Activated CD4-positive, CD25-positive, alpha-beta regulatory T cell treated with anti-CD3 and anti-CD28 coated beads, Interleukin-2, amount 50 U/mL, for 16 hours (primary cell): ENCODE measurements at regions not wholly inside any gene's neighbourhood (a gene's known extent, or its start where the extent isn't known, plus 50 kb on each side); places are given as distances from the start of the nearest gene placed in this dataset.
"Not testable (repeated sequence)": the region's sequence is repeated elsewhere in the genome, so short reads cannot be mapped to it uniquely, and the experiment has no call there.

ENCODE experiments used
- DNase-seq: peaks from one replicate; pipeline ENCODE4 v3.0.0-alpha.2; 2020; ENCODE audit warnings: low read depth, low spot score

- no peak for DNase-seq
Measured at GRCh38 chr22:26968859-26969523, 311.6 kb downstream of the MIAT start.

GRCh38 chr22:26970809-26971394 lies 313.5 kb downstream of the MIAT start:
- no peak for DNase-seq

GRCh38 chr22:26972286-26972685 lies 314.9 kb downstream of the MIAT start:
- no peak for DNase-seq

- not testable (repeated sequence) for DNase-seq
Measured at GRCh38 chr22:26972915-26973314, 315.5 kb downstream of the MIAT start.

GRCh38 chr22:26974034-26974433 lies 316.6 kb downstream of the MIAT start:
- no peak for DNase-seq

- no peak for DNase-seq
Measured at GRCh38 chr22:26974914-26975803, 317.8 kb downstream of the MIAT start.

GRCh38 chr22:26975865-26976264 lies 318.5 kb downstream of the MIAT start:
- no peak for DNase-seq

GRCh38 chr22:26977741-26978376 lies 320.5 kb downstream of the MIAT start:
- no peak for DNase-seq

GRCh38 chr22:26979294-26979693 lies 321.9 kb downstream of the MIAT start:
- no peak for DNase-seq

- no peak for DNase-seq
Measured at GRCh38 chr22:26981111-26981510, 323.7 kb downstream of the MIAT start.

- DNase-seq = no peak
Measured at GRCh38 chr22:26981541-26981940, 324.2 kb downstream of the MIAT start.

GRCh38 chr22:26983311-26983710 lies 325.9 kb downstream of the MIAT start:
- no peak for DNase-seq

GRCh38 chr22:26985206-26985605 lies 327.8 kb downstream of the MIAT start:
- no peak for DNase-seq

- no peak for DNase-seq
Measured at GRCh38 chr22:26985931-26986782, 328.8 kb downstream of the MIAT start.

- no peak for DNase-seq
Measured at GRCh38 chr22:26986884-26987283, 329.5 kb downstream of the MIAT start.

GRCh38 chr22:26990503-26991189 lies 333.3 kb downstream of the MIAT start:
- no peak for DNase-seq

- no peak for DNase-seq
Measured at GRCh38 chr22:26992556-26992955, 335.2 kb downstream of the MIAT start.

- DNase-seq = no peak
Measured at GRCh38 chr22:26993886-26994285, 336.5 kb downstream of the MIAT start.

GRCh38 chr22:26994801-26995200 lies 337.4 kb downstream of the MIAT start:
- no peak for DNase-seq

GRCh38 chr22:26995235-26995634 lies 337.8 kb downstream of the MIAT start:
- no peak for DNase-seq

- no peak for DNase-seq
Measured at GRCh38 chr22:26996154-26996553, 338.8 kb downstream of the MIAT start.
